ENCODE measurements at regions not wholly inside any gene's neighbourhood (a gene's known extent, or its start where the extent isn't known, plus 50 kb on each side); places are given as distances from the start of the nearest gene placed in this dataset.

- H3K9me3 ChIP-seq (ENCODE audit: control insufficient read depth, insufficient read depth, low read length), result no peaks in the 10 kb centered on the region
- H3K9me1 ChIP-seq (ENCODE audit: insufficient read depth, low read length), result no peaks in the 10 kb centered on the region
- H2BK120ac ChIP-seq (ENCODE audit: low read depth, low read length), result no peak overlapping the region
- TF ChIP-seq SMC3 (IDR thresholded peaks at IDR 0.05; ENCODE audit: low read depth, low read length), result no peak
- TF ChIP-seq RAD21 (IDR thresholded peaks at IDR 0.05; ENCODE audit: low read length), result no peak
- no peak for TF ChIP-seq MAZ (IDR thresholded peaks at IDR 0.05; ENCODE audit: borderline replicate concordance, low read depth, low read length)
- no peak for TF ChIP-seq MXI1 (IDR thresholded peaks at IDR 0.05; ENCODE audit: borderline replicate concordance, low read depth, low read length)
- TF ChIP-seq BHLHE40 (IDR thresholded peaks at IDR 0.05; ENCODE audit: low read depth, low read length), result no peak
- TF ChIP-seq MAFK (IDR thresholded peaks at IDR 0.05; ENCODE audit: low read depth, low read length), result no peak
- no peak for TF ChIP-seq NFE2L2 (IDR thresholded peaks at IDR 0.05; ENCODE audit: low read depth, low read length)
- no peak for TF ChIP-seq RCOR1 (IDR thresholded peaks at IDR 0.05; ENCODE audit: insufficient replicate concordance, low read length)
- TF ChIP-seq FOS (IDR thresholded peaks at IDR 0.05; ENCODE audit: low read depth, low read length), result no peak
- no peak for TF ChIP-seq CEBPB (IDR thresholded peaks at IDR 0.05; ENCODE audit: low read depth, low read length)
- TF ChIP-seq RFX5 (IDR thresholded peaks at IDR 0.05; ENCODE audit: low read depth, low read length), result no peak
- no peak for TF ChIP-seq POLR2A (IDR thresholded peaks at IDR 0.05; ENCODE audit: low read depth, low read length)
- no peak for TF ChIP-seq CTCF (conservative IDR thresholded peaks at IDR 0.05; ENCODE audit: low read depth, low read length)
- TF ChIP-seq USF2 (IDR thresholded peaks at IDR 0.05; ENCODE audit: low read depth, low read length), result no peak
- no peak for TF ChIP-seq ELK1 (IDR thresholded peaks at IDR 0.05; ENCODE audit: borderline replicate concordance, low read depth, low read length)
- no peak for TF ChIP-seq CHD1 (IDR thresholded peaks at IDR 0.05; ENCODE audit: low read depth, low read length)
- dilution Hi-C loops (cut with HindIII; ENCODE audit: low sequenced_read_pairs, unreplicated experiment), result no loop called here
- no peak for DNase-seq
- no peaks in the 10 kb centered on the region for H3K36me3 ChIP-seq (ENCODE audit: control insufficient read depth, insufficient read depth, low read length)
- no peak for ATAC-seq (ENCODE audit: low read depth)
- WGBS, 2 experiments (ENCODE audit: extremely low coverage in 2 of 2, insufficient read length in 1 of 2), result 7% methylated on average over 2 of the region's 6 CpGs; no CpG with 5 or more reads in 1 of the 2 experiments
- no peak overlapping the region for H3K4ac ChIP-seq (ENCODE audit: low read depth, low read length)
- peaks cover 14% of the 10 kb centered on the region for H3K27me3 ChIP-seq (ENCODE audit: control insufficient read depth, insufficient read depth, low read length)
- H4K91ac ChIP-seq (ENCODE audit: insufficient read depth, low read depth, low read length), result no peak overlapping the region
- H4K8ac ChIP-seq (ENCODE audit: low read depth in 2 of 2, low read length in 2 of 2), result no peak overlapping the region
- no peak overlapping the region for H2BK20ac ChIP-seq (ENCODE audit: low read depth, low read length)
- H3K27ac ChIP-seq (ENCODE audit: insufficient read depth, low read length), result no peak overlapping the region
- no peaks in the 10 kb centered on the region for H4K20me1 ChIP-seq (ENCODE audit: insufficient read depth, low read length)
- no peaks in the 10 kb centered on the region for H3K4me1 ChIP-seq (ENCODE audit: control insufficient read depth, insufficient read depth, low read length)
- CTCF ChIA-PET, result no interaction called here
- H3K23ac ChIP-seq (ENCODE audit: low read depth, low read length), result no peak overlapping the region
- H3K9ac ChIP-seq (ENCODE audit: low read depth, low read length), result no peak overlapping the region
- no peak overlapping the region for H3K14ac ChIP-seq (replicated peaks; ENCODE audit: low read depth, low read length)
- BruUV-seq (replicated peaks), result no TSS peak
- H3K18ac ChIP-seq (ENCODE audit: low read depth, low read length), result no peak overlapping the region
- no peak overlapping the region for H3K4me3 ChIP-seq (ENCODE audit: insufficient read depth, low read depth, low read length)
- POLR2A ChIA-PET (ENCODE audit: unreplicated experiment), result no interaction called here
- H2BK15ac ChIP-seq (ENCODE audit: low read depth, low read length), result no peak overlapping the region
- H2AK5ac ChIP-seq (ENCODE audit: low read depth, low read length), result no peak overlapping the region
- in situ Hi-C loops (cut with MboI; ENCODE audit: low sequenced_read_pairs), result no loop called here
- no peak overlapping the region for H2AK9ac ChIP-seq (replicated peaks; ENCODE audit: low read depth, low read length, poor library complexity)
- intact Hi-C loops (cut with micrococcal nuclease), result no loop called here
- no peak overlapping the region for H3K56ac ChIP-seq (ENCODE audit: extremely low read depth, insufficient read depth, low read length)
- H4K5ac ChIP-seq (ENCODE audit: low read depth, low read length), result no peak overlapping the region
- H2AFZ ChIP-seq (replicated peaks; ENCODE audit: low read length, poor library complexity), result no peak overlapping the region
- no peaks in the 10 kb centered on the region for H3K79me1 ChIP-seq (ENCODE audit: low read depth in 1 of 2, low read length in 2 of 2)
- H2BK5ac ChIP-seq (ENCODE audit: low read depth, low read length, poor library complexity, severe bottlenecking), result no peak overlapping the region
- no peak overlapping the region for H3K4me2 ChIP-seq (ENCODE audit: low read depth, low read length)
Measured at GRCh38 chr11:119908573-119908904, 179.5 kb upstream of the NECTIN1 start.

All from IMR-90 (cell line).